ENCODE measurements at regions not wholly inside any gene's neighbourhood (a gene's known extent, or its start where the extent isn't known, plus 50 kb on each side); places are given as distances from the start of the nearest gene placed in this dataset.
"Not testable (repeated sequence)": the region's sequence is repeated elsewhere in the genome, so short reads cannot be mapped to it uniquely, and the experiment has no call there.

DNA sequence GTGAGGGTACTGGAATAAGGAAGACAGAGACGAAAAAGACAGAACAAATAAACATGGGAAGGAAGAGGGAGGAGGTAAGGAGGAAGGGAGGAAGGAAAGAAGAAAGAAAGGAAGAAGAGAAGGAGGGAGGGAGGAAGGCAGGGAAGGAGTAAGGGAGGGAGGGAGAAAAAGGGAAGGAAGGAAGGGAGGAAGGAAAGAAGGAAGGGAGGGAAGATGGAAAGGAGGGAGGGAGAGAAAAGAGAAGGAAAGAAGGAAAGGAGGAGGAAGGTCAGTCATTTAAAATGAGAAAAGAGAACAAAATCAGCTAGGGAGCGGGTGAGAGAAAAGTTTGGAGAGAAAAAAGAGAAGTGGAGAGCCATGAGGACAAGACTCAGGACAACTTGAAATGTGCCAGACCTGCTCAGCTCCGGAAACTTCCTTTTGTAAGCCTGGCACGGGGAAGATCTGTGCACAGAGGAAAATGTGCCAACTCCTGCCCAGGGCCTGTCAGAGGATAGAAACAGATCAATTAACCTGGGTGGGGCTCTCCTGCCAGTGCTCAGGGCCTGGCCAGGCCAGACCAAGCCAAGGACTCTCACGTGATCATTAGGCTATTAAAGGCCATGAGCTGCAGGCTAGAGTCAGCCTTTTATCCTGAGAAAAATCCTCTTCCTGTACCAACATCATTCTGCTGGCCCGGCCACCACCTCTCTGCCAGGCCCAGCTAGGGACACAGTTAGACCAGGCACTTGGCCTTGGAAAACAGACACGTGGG lies 50.1 kb upstream of the BCL6 start:
- DNase-seq (ENCODE audit: low spot score) = no peak

DNA sequence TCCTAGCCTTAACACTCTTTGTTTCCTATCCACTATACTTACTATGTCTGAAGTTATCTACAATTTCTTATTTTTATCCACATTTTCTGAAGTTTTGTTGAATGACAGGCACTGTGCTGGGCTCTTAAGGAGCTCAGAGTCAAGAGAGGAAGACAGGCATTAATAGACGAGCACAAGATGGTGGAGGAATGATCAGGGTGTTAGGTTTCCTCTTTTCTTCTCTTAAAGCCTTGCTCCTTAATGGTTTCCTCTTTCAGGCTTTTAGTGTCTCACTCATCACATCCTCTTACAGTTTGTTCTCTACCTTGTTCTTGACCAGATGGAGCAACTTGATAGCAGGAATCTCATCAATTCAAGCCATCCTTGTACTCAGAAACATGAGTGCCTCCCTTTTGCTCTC lies 52.9 kb upstream of the BCL6 start:
- no peak for DNase-seq (ENCODE audit: low spot score)

DNA sequence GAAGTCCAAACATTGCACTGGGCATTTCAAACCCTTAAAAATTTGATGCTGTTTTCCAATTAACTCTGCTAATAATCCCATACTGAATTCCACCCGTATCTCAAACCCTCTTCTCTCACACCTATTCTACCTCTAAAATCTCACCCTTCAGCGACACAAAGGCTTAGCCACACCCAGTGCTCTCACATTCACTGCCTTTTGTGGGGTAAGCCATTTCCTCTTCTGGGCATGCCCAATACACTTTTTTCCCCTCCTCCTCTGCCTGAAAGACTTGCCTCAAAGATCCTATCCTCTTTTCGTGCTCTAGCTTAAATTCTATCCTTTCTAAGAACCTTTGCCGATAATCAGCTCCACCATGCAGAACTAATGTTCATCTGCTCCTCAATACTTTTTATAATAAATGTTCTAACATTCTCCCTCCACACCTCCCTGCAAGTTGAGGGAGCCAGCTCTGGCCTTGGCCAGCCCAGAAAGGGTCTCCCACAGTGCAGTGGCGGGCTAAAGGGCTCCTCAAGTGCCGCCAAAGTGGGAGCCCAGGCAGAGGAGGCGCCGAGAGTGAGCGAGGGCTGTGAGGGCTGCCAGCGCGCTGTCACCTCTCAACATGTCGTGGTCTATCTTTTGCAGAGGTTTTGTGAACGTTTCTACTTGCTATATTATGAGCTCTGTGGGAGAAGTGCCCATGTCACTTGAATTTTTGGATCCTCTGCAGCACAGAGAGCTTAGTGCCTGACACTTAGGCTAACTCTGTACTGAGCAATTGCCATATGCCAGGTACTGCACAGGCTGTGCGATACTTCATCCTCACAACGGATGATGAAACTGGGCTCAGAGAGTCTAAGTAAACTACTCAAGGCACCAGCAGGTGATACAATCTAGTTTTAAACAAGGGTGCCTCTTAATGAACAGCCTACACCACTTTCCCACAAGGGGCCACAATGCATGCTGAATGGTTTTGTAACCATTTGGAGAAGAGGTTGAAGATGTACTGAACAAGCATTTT lies 53.6 kb upstream of the BCL6 start:
- DNase-seq (ENCODE audit: low spot score) = no peak

DNA sequence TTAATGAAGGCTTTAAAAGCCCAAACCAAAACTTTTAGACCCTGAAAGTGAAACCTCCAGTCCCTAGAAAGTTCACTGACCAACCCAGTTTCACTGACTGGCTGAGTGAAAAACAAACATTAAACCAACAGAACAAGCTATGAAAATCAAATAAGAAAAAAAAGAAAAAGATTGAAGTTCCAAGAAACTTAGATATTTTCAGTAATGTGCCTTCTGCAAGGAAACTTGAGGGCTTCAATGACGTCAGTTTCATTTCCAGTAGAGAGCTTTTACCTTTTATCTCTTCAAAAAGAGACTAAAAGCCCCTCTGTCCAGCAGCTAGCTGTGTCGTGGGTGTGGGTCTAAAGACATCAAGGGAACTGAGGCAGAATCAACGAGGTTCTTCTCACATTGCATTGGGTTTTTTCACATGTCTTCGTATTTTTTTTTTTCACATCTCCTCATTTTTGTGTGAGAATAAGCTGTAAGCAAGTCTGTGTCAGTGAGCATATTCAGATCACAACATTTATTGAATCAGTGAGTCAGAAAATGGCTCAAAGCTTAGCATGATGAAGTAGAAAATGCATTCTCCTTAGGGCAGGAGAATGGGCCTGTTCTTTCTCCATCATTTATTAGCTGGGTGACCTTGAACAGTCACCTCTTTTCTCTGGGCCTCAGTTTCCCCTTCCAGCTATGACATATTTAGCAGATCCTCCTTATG lies 54.8 kb upstream of the BCL6 start:
- DNase-seq (ENCODE audit: low spot score) = no peak

DNA sequence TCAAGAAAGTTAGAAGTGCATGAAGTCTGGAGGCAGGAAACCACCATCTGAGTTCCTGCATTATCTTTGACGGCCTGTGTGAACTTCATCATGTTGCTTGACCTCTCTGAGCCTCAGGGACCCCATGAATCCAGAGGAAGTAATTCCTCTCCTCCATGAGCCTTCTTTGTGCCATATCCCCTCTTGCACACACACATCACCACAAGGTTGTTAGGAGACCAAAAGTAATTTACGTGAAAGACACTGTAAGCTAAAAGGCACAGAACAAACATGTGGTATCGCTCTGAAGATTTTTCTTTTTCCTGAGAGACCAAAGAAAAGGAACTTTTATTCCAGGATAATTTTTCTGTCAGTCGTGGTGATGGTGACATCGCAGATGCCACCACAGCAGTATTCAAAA lies 55.9 kb upstream of the BCL6 start:
- DNase-seq (ENCODE audit: low spot score) = no peak

DNA sequence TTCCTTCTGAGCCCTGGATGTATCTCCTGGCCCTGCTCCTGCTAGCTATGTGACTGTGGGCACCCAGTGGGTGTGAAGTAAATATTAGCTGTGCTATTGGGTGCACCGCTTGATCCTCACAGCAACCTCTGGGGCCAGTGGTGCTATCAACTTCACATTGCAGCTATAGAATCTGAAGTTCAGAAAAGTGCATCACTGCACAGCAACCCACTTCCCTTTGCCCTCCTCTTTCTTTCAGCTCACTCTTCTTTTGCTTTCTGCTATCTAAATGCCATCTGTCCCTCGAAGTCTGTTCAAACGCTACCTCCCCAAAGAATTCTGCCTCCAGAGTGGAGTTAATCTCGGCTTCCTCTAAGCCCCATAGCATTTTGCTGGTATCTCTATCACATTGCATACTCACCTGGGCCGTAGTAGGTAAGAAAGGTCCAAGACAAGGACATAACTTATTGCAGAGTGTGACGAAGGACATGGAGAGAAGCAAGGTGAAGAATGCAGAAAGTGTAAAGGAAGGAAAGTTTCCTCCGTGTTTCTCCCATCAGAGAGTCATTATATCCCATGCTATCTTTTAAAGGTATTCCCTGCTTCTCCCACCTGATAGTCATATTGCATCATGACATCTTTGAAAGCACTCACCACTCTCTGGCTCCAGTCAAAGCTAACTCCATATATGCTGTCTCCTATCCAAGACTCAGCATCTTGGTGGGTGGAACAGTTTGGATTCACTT lies 57.1 kb upstream of the BCL6 start:
- DNase-seq (ENCODE audit: low spot score) = no peak

DNA sequence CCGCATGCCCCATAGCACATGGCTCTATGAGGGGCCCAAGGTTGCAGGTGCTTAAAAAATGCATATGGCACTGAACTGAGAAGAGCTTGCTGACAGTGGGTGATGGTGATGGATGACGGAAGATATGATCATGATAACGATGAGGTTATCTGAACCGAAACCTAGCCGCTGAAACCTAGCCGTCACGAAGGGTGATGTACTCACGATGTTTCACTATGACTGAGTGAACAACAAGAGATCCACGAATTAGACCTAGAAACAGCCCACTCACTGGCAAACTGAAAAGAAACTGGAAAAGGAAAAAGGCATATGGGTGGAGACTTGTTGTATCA lies 57.6 kb upstream of the BCL6 start:
- DNase-seq (ENCODE audit: low spot score) = no peak

DNA sequence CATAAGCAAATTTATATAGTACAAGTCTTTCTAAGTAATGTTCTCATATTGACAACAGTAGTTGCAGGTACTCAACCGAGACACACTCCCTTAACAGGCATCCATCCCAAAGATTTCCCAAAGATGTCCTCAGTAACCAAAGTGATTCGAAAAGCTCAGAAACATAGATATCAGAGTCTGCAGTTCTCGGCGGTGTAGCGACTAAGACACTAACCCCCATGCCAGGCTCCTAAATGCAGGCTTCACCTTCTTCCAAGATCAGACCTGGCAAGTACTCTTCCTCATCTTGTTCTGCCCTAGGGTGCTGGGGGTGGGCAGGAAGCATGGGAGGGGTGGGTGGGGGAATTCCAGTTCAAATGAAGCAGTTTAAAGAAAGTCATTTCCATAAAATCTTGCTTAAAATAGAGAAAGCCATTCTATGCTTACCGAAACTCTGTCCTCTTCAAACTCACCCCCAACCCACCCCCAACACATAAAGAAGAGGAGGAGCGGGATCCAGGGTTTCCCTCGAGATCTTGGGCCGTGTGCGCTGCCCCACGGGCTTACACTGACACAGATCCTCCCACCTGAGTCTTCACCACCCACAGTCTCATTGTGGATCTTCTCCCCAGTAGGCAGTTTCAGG lies 59.0 kb upstream of the BCL6 start:
- no peak for DNase-seq (ENCODE audit: low spot score)

DNA sequence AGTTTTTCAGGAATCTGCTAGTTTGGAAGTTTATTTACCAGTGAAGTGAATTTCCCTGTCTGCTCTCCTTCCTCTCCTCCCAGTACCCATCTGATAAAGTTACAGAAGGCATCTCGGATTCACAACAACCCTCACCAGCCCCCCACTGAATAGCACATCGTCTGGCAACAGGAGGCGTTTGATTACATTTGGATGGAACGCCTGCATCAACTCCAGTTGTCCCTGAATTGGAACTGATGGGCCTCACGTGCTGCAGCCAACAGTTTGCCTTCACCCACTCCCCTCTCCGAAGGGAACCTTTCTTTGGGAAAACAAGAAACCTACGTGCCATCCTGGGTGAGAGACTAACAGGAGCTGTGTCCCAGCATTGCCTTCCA lies 59.5 kb upstream of the BCL6 start:
- DNase-seq (ENCODE audit: low spot score) = no peak

DNA sequence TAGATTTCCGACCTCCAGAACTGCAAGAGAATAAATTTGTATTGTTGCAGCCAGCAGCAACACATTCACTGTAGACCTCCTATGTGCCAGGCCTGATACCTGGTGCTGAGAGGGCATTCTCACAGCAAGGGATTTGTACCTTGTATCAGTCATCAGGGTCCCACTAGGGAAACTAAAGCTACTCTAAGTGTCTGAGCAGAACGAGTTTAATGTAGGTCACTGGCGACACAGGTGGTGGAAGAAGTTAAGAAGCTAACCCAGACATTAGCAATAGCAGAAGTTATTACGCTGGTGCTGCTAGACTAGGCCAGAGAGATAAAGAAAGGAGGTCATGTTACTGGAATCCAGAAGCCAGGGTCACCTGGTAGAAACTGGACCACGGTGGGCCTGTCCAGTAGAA lies 60.5 kb upstream of the BCL6 start:
- no peak for DNase-seq (ENCODE audit: low spot score)

DNA sequence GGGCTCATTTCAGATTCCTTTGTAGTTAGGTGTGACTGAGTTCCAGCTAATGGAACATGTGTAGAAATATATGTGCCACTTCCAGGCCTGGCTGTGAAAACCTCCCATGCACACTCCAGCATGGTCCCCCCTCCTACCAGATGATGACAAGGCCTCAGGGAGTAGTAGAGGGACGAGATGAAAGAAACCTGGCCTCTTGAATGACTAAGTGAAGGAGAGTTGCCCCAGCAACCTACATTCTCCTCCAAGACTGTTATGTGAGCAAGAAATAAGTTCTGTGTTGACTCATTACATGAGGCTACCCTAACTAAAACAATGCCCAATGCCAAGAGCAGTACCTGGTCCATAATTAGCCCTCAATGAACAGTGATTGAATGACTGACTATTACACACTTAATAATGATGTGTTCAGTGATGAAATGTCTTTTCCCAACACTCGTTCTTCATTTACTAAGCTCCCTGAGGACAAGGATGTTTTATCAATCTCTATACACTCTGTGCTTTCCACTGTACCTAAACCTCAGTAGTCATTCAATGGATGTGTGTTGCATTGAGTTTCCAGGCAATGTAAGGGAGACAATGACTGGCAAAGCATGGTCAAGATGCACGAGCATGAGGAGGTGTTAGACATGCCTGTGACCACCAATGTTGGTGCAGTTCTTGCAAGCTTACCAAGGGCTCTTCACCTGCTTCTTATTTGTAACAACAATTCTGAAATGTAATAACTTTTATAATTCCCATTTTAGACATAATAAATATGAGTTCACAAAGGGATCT lies 62.0 kb upstream of the BCL6 start:
- DNase-seq (ENCODE audit: low spot score) = no peak

DNA sequence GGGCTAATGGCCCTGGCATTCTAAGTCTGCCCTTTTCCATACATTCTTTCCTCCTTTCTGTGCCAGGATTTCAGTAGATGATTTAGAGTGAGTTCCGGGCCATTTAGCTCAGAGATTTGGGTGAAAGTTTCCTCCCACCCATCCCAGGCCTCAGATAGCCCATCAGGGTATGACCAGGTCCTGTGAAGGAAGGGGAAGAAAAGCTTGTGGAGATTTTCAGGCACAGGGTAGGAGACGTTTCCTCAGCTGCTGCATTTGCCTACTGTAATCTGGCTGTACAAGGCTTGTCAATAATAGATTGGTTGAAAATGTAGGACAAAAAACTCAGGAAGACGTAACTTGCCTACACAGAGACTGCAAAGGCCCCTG lies 63.2 kb upstream of the BCL6 start:
- DNase-seq (ENCODE audit: low spot score) = no peak

DNA sequence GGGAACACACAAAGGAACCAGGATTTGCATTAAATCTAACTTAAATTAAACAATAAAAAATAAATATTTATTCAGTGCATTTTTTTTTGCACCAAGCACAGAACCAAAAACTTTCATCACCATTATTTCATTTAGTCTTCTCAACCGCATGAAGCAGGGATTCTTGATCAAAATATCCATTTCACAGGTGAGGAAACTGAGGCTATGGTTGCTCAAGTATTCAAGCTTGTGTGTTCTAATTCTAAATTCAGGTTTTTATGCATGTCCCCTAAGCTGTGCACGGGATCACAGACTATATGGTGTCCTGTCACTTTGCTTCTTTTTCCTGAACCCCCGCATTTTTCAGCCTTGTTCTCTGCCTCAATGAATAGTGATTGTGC lies 64.3 kb upstream of the BCL6 start:
- DNase-seq (ENCODE audit: low spot score) = no peak

DNA sequence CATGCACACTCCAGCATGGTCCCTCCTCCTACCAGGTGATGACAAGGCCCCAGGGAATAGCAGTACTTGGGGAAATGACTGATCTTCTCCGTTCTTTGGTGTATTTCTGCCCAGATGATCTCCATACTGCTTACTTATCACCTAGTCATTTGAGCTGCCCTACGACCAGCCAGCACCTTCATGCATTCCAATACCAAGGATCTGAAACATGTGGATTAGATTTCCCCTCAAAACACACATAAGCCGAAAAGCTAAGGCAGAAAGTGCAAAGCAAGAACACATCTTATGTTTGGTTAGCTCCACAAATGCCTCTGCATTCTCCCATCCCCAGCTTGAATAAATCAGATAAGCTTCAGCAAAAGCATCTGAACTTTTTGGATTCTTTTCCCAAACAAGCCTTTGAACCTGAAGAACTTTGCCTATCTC lies 64.8 kb upstream of the BCL6 start:
- DNase-seq (ENCODE audit: low spot score) = no peak

DNA sequence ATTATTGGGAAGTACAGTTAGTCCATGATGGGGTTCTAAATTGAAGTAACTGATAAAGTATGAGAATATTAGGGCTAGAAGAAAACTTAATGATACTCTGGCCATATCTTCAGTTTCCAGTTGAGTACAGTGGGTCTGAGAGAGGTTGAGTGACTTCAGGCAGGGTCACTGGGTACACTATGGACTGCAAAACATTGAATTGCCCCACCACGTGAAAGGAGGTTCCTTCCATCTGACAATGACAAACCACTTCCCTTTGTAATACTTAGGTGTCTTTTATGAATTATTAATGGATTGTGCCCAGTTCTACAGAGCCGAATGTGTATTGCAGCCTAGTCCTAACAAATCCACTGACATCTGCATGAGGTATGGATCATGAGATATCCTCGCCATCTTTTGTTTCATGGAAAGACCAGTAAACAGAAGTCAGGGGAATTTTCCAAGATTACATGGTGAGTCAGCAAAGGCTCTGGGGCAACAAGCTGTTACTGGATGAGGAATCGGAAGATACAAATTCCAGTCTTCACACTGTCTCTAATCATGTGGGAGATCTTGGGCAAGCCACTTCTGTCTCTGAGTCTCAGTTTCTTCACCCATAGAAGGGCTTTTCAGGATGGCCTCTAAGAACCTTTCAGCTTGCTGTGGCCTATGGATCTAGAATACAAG lies 66.5 kb upstream of the BCL6 start:
- no peak for DNase-seq (ENCODE audit: low spot score)

DNA sequence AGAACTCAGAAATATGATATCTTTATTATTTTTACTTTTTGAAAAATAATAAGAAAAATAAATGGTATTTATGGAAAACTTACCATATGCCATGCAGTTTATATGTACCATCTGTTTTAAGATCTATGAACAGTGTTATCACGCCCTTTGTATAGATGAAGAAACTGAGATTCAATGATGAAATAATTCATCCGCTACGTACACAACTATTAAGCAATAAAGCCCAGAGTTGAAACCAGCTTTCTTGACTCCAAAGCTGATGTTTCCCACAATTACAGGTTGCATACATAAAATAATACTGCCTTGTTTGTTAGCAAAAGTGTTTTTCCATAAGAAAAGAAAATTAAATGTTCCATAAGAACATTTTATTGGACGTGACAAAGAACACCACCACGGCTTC lies 67.2 kb upstream of the BCL6 start:
- no peak for DNase-seq (ENCODE audit: low spot score)

DNA sequence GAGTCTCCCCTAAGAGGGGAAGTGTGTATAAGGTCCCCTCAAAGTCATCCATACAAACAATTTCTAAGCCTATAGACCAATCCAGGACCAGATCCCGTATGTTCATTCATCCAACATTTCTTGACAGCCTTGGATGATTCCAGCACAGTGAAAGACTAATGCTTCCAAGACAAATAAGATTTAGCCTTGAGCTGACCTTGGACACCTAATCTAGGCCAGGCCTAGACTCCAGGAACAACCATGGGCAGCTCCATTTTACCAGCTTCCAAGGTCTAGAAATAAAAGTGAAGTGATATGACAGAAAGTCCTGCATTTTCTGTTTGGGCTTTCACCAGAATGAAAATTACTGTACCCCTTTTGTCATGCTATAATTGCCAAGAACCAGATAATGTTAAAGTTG lies 67.9 kb upstream of the BCL6 start:
- no peak for DNase-seq (ENCODE audit: low spot score)

DNA sequence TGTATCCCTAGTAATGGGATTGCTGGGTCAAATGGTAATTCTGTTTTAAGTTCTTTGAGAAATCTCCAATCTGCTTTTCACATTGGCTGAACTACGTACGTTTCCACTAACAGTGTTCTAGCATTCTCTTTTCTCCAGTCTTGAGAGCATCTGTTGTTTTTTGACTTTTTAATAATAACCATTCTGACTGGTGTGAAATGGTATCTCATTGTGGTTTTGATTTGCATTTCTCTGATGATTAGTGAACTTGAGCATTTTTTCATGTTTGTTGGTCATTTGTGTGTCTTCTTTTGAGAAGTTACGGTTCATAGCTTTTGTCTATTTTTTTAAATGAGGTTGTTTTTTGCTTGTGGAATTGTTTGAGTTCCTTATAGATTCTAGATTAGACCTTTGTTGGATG lies 72.5 kb upstream of the BCL6 start:
- not testable (repeated sequence) for DNase-seq (ENCODE audit: low spot score)

DNA sequence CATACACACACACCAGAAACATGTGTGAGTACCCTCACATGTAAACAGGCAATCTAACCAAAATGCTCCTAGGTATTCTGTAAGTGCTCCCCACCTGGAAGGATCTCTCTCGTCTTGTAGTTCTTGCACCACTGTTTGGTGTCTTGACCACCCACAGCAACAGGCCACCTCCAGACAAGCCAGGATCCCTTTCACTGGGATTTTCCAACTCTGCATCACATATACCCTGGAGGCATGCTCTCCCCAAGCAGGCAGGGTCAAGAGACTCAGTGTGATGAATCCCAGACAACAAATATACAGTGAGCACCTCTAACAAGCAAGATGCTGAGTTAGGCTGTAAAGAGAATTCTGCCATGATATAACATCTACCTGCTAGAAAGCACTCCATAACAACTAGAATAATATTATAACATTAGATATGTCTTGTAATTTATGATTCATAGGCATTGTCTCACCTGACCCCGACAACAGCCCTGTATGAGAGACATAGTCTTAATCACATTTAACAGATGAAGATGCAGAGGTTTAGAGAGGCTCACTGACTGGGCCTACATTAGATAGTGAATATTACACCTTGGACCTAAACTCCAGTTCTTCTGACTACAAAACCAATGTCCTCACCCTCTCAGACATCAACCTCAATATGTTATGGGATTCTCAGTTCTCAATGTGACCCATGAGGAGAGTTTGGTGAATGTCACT lies 76.5 kb upstream of the BCL6 start:
- no peak for DNase-seq (ENCODE audit: low spot score)

DNA sequence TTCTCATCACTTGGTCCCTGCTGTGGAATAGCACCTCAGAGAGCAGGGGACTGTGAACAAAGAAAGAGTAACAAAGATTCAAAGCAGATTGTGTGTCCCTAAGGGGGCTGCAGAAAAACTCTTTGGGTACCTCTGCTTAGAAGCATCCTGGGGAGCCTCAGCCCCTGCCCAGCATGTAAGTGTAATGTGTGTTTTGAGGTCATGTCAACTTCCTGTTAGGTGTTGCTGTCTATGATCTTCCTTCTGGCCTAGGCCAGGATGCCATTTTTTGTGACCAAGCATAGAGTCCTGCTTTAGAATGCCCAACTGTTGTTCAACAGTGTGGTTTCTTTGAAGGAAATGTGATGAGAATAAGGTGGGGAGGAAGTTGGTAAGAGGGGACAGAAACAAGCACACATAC lies 77.1 kb upstream of the BCL6 start:
- DNase-seq (ENCODE audit: low spot score) = no peak

All from globus pallidus (tissue), 1 donor.